G401 (cell line): ENCODE measurements at regions not wholly inside any gene's neighbourhood (a gene's known extent, or its start where the extent isn't known, plus 50 kb on each side); places are given as distances from the start of the nearest gene placed in this dataset.
"Not testable (repeated sequence)": the region's sequence is repeated elsewhere in the genome, so short reads cannot be mapped to it uniquely, and the experiment has no call there.

Source experiments
- DNase-seq: peaks from one replicate; pipeline ENCODE4 v3.0.0-alpha.2; 2015; ENCODE audit warnings: low spot score
- in situ Hi-C: cut with HindIII; loops from 2 replicates; pipeline ENCODE4 v1.10.0; 2016; ENCODE audit warnings: low sequenced_read_pairs, mixed read lengths

- in situ Hi-C loops: not testable (repeated sequence)
- peak; percentile 97 for DNase-seq
Observed at GRCh38 chr7:65080799-65081668, 74.5 kb upstream of the ERV3-1 start.

- in situ Hi-C loops, DNase-seq: not testable (repeated sequence)
Observed at GRCh38 chr7:65074959-65075358, 68.5 kb upstream of the ERV3-1 start.

- DNase-seq, in situ Hi-C loops: not testable (repeated sequence)
Observed at GRCh38 chr7:65073160-65073559, 66.7 kb upstream of the ERV3-1 start.

- in situ Hi-C loops, DNase-seq: not testable (repeated sequence)
Observed at GRCh38 chr7:65071854-65072431, 65.5 kb upstream of the ERV3-1 start.

- in situ Hi-C loops: not testable (repeated sequence)
Observed at GRCh38 chr7:65069476-65069875, 63.0 kb upstream of the ERV3-1 start.

GRCh38 chr7:65062566-65062965 lies 56.1 kb upstream of the ERV3-1 start:
- in situ Hi-C loops, DNase-seq: not testable (repeated sequence)

More at GRCh38 chr7:65069476-65069875, 63.0 kb upstream of the ERV3-1 start:
- not testable (repeated sequence) for DNase-seq

- DNase-seq, in situ Hi-C loops: not testable (repeated sequence)
Observed at GRCh38 chr7:65059247-65059646, 52.8 kb upstream of the ERV3-1 start.
